Suprapubic skin (tissue), 3 donors: ENCODE measurements at regions not wholly inside any gene's neighbourhood (a gene's known extent, or its start where the extent isn't known, plus 50 kb on each side); places are given as distances from the start of the nearest gene placed in this dataset.

Experiments used
- CTCF ChIP-seq, 2 donors: fragments of 200-600 bp in 1 of 2; fragments of 450-650 bp in 1 of 2; sonication (generic) in 1 of 2; IDR thresholded peaks; one replicate each; pipeline ENCODE4 v1.5.1; 2016 to 2019; ENCODE audit warnings: antibody characterized with exemption in 2 of 2, mild to moderate bottlenecking in 1 of 2, moderate library complexity in 1 of 2
- POLR2A ChIP-seq, 2 donors: fragments of 450-650 bp; IDR thresholded peaks; one replicate each; pipeline ENCODE4 v1.6.1; 2017; ENCODE audit warnings: antibody characterized with exemption in 2 of 2, mild to moderate bottlenecking in 2 of 2, moderate library complexity in 2 of 2

GRCh38 chr13:39196965-39197646 lies 158.8 kb downstream of the NHLRC3 start:
- no peak for TF ChIP-seq POLR2A (IDR thresholded peaks at IDR 0.05)
- no peak for TF ChIP-seq CTCF (IDR thresholded peaks at IDR 0.05)
